ENCODE measurements at regions not wholly inside any gene's neighbourhood (a gene's known extent, or its start where the extent isn't known, plus 50 kb on each side); places are given as distances from the start of the nearest gene placed in this dataset.
A peak's percentile ranks its signal among the peaks of the same experiment; 100 is the strongest.

- DNase-seq (ENCODE audit: low read depth in 2 of 2), result no peak
- H3K4me3 ChIP-seq (replicated peaks in 1 of 2; ENCODE audit: low read depth in 2 of 2, low read length in 2 of 2), result no peak overlapping the region
- no peak for TF ChIP-seq CTCF (IDR thresholded peaks at IDR 0.05; ENCODE audit: low read depth, low read length)
Measured at GRCh38 chr18:42184685-42185477, 229.8 kb downstream of the PIK3C3 start.

GRCh38 chr18:42185486-42185885 is 230.5 kb downstream of the PIK3C3 start:
- TF ChIP-seq CTCF (IDR thresholded peaks at IDR 0.05; ENCODE audit: low read depth, low read length), result no peak
- no peak for DNase-seq (ENCODE audit: low read depth in 2 of 2)
- H3K4me3 ChIP-seq (replicated peaks in 1 of 2; ENCODE audit: low read depth in 2 of 2, low read length in 2 of 2), result no peak overlapping the region

GRCh38 chr18:42187611-42188380 is 232.8 kb downstream of the PIK3C3 start:
- TF ChIP-seq CTCF (IDR thresholded peaks at IDR 0.05; ENCODE audit: low read depth, low read length), result no peak
- no peak overlapping the region for H3K4me3 ChIP-seq (replicated peaks in 1 of 2; ENCODE audit: low read depth in 2 of 2, low read length in 2 of 2)
- DNase-seq (ENCODE audit: low read depth in 2 of 2), result no peak

GRCh38 chr18:42190643-42191042 is 235.6 kb downstream of the PIK3C3 start:
- TF ChIP-seq CTCF (IDR thresholded peaks at IDR 0.05; ENCODE audit: low read depth, low read length), result no peak
- DNase-seq (ENCODE audit: low read depth in 2 of 2), result no peak
- no peak overlapping the region for H3K4me3 ChIP-seq (replicated peaks in 1 of 2; ENCODE audit: low read depth in 2 of 2, low read length in 2 of 2)

- no peak for TF ChIP-seq CTCF (IDR thresholded peaks at IDR 0.05; ENCODE audit: low read depth, low read length)
Measured at GRCh38 chr18:42192251-42193248, 237.5 kb downstream of the PIK3C3 start.

GRCh38 chr18:42196651-42197050 is 241.6 kb downstream of the PIK3C3 start:
- DNase-seq (ENCODE audit: low read depth in 2 of 2), result peak in 1 of 2 donors; percentile 24
- no peak overlapping the region for H3K4me3 ChIP-seq (replicated peaks in 1 of 2; ENCODE audit: low read depth in 2 of 2, low read length in 2 of 2)
- no peak for TF ChIP-seq CTCF (IDR thresholded peaks at IDR 0.05; ENCODE audit: low read depth, low read length)

More at GRCh38 chr18:42192251-42193248, 237.5 kb downstream of the PIK3C3 start:
- H3K4me3 ChIP-seq (replicated peaks in 1 of 2; ENCODE audit: low read depth in 2 of 2, low read length in 2 of 2), result no peak overlapping the region
- DNase-seq (ENCODE audit: low read depth in 2 of 2), result peak; percentile 13 to 81
